Activated CD4-positive, alpha-beta memory T cell treated with anti-CD3 and anti-CD28 coated beads, Interleukin-2, amount 10 ng/mL, durations not matched to agents 7 days and 5 days (primary cell): ENCODE measurements at regions not wholly inside any gene's neighbourhood (a gene's known extent, or its start where the extent isn't known, plus 50 kb on each side); places are given as distances from the start of the nearest gene placed in this dataset.

ENCODE experiments used
- CTCF ChIA-PET: fragments of 350-600 bp; sonication (Branson Sonifier 250); formaldehyde crosslinking; loops from one replicate; lab custom pipeline; 2021; ENCODE audit warnings: antibody characterized with exemption, inconsistent platforms; lab: Charles Lee
- POLR2A ChIA-PET: fragments of 350-600 bp; sonication (Branson Sonifier 250); formaldehyde crosslinking; loops from one replicate; lab custom pipeline; 2021; ENCODE audit warnings: antibody characterized with exemption; lab: Charles Lee
- DNase-seq: peaks from one replicate; pipeline ENCODE4 v3.0.0-alpha.2; 2020
- H3K27ac Mint-ChIP-seq: one replicate; pipeline ENCODE4 v1.8.0; 2021; ENCODE audit warnings: mild to moderate bottlenecking, mixed read lengths
- H3K27me3 Mint-ChIP-seq: one replicate; pipeline ENCODE4 v1.8.0; 2021; ENCODE audit warnings: mixed read lengths
- H3K36me3 Mint-ChIP-seq: one replicate; pipeline ENCODE4 v1.8.0; 2021; ENCODE audit warnings: low read depth, mixed read lengths
- H3K4me1 Mint-ChIP-seq: one replicate; pipeline ENCODE4 v1.8.0; 2021; ENCODE audit warnings: mixed read lengths
- H3K4me3 Mint-ChIP-seq: one replicate; pipeline ENCODE4 v1.8.0; 2021; ENCODE audit warnings: mild to moderate bottlenecking, mixed read lengths
- H3K9me3 Mint-ChIP-seq: one replicate; pipeline ENCODE4 v1.8.0; 2021; ENCODE audit warnings: mixed read lengths

DNA sequence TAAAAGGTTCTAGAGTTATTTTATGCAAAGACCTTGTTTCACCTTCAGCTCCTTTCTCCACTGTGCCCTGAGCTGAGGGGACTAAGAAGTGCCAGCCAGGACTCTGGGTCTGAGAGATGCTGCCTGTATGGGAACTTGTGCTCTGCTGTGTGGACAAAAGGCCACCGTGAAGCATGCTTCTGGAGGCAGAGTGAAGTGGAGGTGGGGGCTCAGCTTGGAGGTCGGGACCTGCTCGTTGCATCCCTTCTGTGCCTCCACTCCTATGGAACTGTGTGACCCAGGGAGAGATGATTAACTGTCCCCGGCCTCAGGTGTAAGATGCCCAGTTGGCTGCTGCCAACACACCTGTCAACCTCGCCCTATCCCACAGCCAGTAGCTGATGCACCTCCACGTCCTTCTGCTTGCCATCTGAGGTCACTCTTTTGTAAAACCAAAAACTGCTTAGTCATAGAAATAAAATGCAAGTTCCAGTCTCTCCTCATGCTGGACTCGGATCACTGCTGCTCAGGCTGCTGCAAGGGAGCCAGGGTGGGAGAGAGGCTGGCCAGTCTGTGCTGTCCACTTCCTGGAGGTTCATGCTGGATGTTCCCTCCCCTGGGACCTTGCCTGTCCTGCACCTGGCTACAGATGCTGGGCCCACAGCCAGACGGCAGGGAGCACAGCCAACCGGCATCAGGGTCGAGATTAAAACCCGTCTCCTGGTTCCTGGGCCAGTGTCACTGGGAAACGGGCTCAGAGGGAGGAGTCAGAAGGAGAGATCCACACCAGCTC, 113.2 kb downstream of the ACKR3 start:
- Mint-ChIP-seq H3K27me3 (peaks cover 17% of the 10 kb centered on the region), H3K4me1 (no peaks in the 10 kb centered on the region), H3K36me3 (no peaks in the 10 kb centered on the region), H3K4me3 (no peak overlapping the region), H3K27ac (no peak overlapping the region), H3K9me3 (no peaks in the 10 kb centered on the region)
- ChIA-PET CTCF (no interaction called here), POLR2A (no interaction called here)
- DNase-seq: no peak

DNA sequence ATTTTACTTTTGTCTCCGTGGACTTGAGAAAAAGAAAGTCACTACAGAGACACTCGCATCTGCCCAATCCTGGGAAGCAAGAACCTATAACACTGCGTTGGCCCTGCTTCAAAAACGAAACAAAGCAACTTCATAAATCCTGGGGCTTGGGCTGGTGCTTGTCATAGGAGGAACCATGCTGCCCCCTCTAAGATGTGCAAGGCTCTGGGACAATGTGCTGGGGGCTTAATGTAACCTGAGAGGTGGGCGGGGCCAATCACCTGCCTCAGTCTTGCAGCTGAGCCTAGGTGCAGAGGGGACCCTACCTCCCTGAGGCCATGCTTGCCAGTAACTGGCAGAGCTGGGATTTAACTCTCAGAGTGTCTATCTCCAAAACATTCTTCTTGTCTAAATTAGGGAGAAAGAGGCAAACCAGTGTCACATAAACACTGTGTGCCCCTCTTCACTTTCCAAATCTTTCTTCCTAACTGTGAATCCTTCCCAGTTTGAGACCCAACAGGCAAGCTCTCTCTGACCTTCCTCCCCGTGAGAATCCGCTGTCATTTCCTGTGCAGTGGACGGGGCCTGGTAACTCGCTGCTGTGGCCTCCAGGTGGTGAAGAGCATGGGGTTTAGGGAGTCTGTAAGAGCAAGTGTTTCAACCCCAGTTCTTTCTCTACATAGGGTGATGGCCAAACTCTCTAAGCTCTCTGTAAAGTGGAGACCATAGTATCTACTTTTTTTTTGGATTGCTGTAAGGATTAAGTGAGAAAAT, 115.1 kb downstream of the ACKR3 start:
- H3K4me3 Mint-ChIP-seq: no peak overlapping the region
- CTCF ChIA-PET: interaction anchor here (0.6 kb wide), 1 partner anchor 33 kb away, joined by 3 read pairs; no protein-coding TSS in a partner anchor

DNA sequence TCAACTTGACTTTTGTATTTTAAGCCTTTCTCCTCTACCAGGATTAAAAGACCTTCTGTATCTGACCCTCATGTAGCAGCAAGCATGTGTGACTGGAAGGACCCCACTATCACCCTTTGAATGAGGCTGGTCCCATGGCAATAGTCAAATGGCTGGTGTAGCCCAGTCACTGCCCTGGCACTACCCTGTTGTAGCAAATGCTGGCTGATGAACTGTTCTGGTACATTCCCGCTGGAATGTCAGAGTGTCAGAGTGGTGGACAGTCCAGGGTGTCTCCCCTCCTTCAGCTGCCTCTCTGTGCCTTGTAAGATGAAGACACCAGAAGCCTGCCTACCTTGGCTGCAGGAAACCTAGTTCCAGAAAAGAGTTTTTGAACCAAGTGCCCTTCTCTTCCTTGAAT, 115.7 kb downstream of the ACKR3 start:
- H3K4me1 Mint-ChIP-seq: no peaks in the 10 kb centered on the region
- H3K36me3 Mint-ChIP-seq: no peaks in the 10 kb centered on the region
- H3K4me3 Mint-ChIP-seq: no peak overlapping the region
- H3K27me3 Mint-ChIP-seq: peaks cover 13% of the 10 kb centered on the region
- no peaks in the 10 kb centered on the region for H3K9me3 Mint-ChIP-seq
- ChIA-PET POLR2A (no interaction called here), CTCF (interaction anchor here (0.6 kb wide), 1 partner anchor 34 kb away, joined by 3 read pairs; no protein-coding TSS in a partner anchor)
- DNase-seq: no peak
- no peak overlapping the region for H3K27ac Mint-ChIP-seq

More for the DNA sequence above, 115.1 kb downstream of the ACKR3 start:
- POLR2A ChIA-PET: no interaction called here
- no peaks in the 10 kb centered on the region for H3K9me3 Mint-ChIP-seq
- H3K27me3 Mint-ChIP-seq: peaks cover 13% of the 10 kb centered on the region
- no peaks in the 10 kb centered on the region for H3K4me1 Mint-ChIP-seq
- no peak overlapping the region for H3K27ac Mint-ChIP-seq
- no peaks in the 10 kb centered on the region for H3K36me3 Mint-ChIP-seq
- no peak for DNase-seq

DNA sequence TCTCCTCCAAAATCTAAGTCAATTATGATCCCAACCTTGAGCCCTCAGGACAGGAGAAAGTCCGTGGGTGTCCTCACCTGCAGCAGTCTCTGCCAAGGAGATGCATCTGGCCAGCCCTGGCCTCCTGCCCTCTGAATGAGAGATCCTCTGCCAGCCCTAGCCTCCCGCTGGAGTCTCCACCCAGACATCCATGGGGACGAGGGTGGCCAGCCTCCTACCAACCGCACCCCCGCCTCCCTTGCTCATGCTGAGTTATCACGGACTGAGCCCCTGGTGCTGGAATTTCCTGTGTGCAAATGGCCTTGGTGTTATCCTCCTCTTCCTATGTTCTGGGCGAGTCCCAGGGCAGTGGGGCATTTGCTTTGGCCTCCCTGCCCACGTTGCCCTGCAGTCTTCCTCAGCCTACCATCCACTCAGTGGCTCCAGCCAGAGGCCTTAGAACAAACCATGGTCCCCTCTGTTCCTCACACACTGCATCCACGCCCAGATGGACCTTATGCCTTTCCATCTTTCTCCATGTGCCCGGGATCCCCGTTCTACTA, 116.4 kb downstream of the ACKR3 start:
- ChIA-PET POLR2A (no interaction called here), CTCF (no interaction called here)
- Mint-ChIP-seq H3K4me1 (no peaks in the 10 kb centered on the region), H3K9me3 (no peaks in the 10 kb centered on the region), H3K27ac (no peak overlapping the region), H3K27me3 (peaks cover 12% of the 10 kb centered on the region), H3K36me3 (no peaks in the 10 kb centered on the region), H3K4me3 (no peak overlapping the region)
- no peak for DNase-seq

DNA sequence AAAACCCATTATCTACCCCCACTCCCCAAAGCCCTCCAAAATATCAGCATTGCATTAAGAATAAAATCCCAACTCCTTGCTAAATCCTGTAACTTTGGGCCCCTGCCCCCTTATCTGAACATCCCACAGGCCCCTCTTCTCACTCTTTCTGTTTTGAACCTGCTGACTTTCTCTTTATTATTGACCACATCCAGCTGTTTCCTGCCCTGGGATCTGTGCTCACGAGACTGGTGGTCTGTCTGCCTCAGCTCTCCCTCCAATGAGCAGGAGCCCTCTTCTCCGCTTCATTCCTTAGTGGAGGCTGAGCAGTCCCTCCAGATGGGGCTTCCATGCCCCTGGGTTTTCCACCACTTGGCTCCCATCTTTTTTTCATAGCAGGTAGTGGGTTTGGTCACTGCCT, 116.9 kb downstream of the ACKR3 start:
- Mint-ChIP-seq H3K36me3 (no peaks in the 10 kb centered on the region), H3K27me3 (peaks cover 12% of the 10 kb centered on the region), H3K9me3 (no peaks in the 10 kb centered on the region), H3K4me3 (no peak overlapping the region), H3K27ac (no peak overlapping the region), H3K4me1 (no peaks in the 10 kb centered on the region)
- ChIA-PET POLR2A (no interaction called here), CTCF (no interaction called here)
- no peak for DNase-seq

DNA sequence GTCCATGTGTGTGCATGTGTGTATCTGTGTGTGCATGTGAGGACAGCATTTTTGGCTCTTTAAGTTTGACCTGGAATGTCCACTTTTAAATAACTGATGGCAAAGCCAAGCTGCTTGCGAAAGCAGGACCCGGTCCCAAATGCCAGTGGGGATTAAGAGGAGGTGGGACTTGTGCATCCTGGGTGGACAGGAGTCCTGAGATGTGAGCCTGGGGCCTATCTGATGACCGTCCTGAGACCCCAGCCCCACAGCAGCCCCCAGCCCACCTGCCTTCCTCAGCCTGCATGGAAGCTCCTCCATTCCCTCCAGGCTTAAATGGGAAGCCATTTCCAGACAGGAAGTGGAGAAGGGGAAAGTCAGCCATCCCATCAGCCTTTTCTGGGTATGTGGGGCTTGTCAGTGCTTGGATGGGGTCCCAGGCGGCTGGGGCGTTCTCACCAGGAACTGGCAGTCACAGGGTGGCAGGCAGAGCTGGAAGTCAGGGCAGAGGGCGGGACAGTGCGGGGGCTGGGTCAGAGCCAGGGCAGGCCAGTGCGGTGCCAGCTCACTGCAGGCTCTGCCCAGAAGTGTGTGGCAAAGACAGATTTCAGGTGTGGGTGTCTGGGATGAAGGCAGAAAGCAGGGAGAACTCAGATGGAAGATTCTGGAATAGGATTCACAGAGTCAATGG, 117.8 kb downstream of the ACKR3 start:
- DNase-seq: no peak
- Mint-ChIP-seq H3K27ac (no peak overlapping the region), H3K27me3 (peaks cover 9% of the 10 kb centered on the region), H3K4me3 (no peak overlapping the region), H3K36me3 (no peaks in the 10 kb centered on the region), H3K9me3 (no peaks in the 10 kb centered on the region), H3K4me1 (no peaks in the 10 kb centered on the region)
- ChIA-PET CTCF (no interaction called here), POLR2A (no interaction called here)

DNA sequence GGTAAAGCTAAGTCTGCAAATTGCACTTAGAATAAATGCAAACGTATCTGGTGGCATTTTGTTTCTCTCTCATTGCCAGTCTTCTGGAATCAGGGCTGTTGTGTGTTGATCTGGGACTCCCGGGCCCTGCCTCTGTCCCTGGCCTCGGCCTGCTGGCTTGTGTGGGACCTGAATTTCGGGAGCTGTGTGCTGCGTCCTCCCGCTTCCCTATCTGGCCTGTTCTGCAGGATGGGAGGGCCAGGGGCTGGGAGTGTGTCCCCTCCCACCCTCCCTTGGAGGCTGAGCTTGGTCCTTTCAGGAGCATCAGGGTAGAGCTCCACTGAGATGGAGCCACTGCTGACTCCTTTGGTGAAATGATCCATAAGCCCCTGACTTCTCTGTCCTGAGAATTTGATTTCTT, 118.5 kb downstream of the ACKR3 start:
- no peak for DNase-seq
- Mint-ChIP-seq H3K27me3 (peaks cover 9% of the 10 kb centered on the region), H3K4me1 (no peaks in the 10 kb centered on the region), H3K9me3 (no peaks in the 10 kb centered on the region), H3K4me3 (no peak overlapping the region), H3K36me3 (no peaks in the 10 kb centered on the region), H3K27ac (no peak overlapping the region)
- ChIA-PET POLR2A (no interaction called here), CTCF (no interaction called here)

DNA sequence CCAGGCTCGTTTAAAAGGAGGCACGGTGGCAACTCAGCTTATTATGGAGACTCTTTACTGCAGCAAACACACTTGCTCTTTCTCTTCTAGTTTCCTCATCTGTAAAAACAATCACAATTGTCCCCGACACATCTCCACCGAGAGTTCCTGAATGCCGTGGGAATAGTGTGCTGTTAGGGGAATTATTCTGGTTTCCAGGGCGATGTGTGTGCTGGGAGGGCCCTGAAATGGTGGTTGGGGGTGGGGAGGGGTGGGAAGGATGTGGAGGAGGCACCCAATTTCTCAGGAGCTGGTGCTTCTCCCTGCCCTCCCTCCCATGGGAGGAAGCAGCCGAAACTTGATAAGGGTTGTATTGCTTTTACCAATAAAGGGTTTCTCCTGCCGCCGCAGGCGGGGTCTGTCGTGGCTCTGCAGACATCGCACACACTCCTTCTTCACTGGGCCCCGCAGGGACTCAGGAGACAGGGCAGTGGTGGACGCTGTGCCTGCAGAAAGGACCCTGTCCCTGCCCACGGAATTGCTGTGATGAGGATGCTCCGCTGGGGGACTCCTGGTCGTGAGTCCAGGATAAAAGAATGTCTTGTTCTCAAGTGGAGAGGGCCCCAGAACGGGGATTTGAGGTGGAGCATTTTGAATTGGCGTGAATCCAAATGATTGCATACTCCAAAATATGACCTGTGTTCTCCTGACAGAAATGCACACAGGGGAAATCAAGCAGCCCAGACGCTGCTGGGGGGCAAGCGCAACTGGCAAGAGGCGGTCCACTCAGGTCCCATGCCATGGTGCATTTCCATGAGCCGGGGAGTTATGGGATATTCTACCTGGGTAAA, 119.2 kb downstream of the ACKR3 start:
- Mint-ChIP-seq H3K9me3 (no peaks in the 10 kb centered on the region), H3K27me3 (peaks cover 9% of the 10 kb centered on the region), H3K4me1 (no peaks in the 10 kb centered on the region), H3K4me3 (no peak overlapping the region), H3K27ac (no peak overlapping the region), H3K36me3 (no peaks in the 10 kb centered on the region)
- ChIA-PET POLR2A (no interaction called here), CTCF (no interaction called here)
- DNase-seq: no peak

DNA sequence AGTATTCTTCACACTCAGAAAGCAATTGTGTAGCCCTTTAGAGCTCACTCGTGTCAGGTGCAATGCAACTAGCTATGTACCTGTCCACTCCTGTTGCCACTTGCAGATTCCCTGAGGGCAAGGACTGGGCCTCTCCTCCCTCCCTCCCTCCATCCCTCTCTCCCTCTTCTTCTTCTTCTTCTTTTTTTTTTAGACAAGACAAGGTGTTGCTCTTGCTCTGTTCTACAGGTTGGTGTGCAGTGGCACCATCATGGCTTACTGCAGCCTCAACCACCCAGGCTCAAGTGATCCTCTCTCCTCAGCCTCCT, 119.7 kb downstream of the ACKR3 start:
- POLR2A ChIA-PET: no interaction called here
- DNase-seq: no peak
- Mint-ChIP-seq H3K4me1 (no peaks in the 10 kb centered on the region), H3K36me3 (no peaks in the 10 kb centered on the region), H3K4me3 (no peak overlapping the region), H3K9me3 (no peaks in the 10 kb centered on the region), H3K27me3 (peaks cover 9% of the 10 kb centered on the region), H3K27ac (no peak overlapping the region)
- CTCF ChIA-PET: no interaction called here

DNA sequence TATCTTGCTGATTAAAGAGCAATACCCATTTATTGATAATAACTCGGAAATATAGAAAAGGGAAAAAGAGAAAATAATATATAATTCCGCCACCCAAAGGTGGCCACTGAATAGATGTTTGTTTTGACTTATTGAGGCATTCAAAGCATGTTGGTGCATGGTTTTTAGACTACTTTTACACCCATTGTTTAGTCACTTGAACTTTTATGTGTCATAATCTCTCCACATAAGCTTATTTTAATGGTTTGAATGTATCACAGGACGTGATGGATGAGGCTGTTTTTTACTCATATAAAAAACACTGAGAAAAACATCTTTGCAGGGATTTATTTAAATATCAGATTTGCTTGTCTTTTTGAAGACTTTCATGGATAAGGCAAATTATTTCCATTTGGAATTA, 120.4 kb downstream of the ACKR3 start:
- CTCF ChIA-PET: no interaction called here
- peaks cover 12% of the 10 kb centered on the region for H3K27me3 Mint-ChIP-seq
- DNase-seq: no peak
- POLR2A ChIA-PET: no interaction called here
- no peak overlapping the region for H3K4me3 Mint-ChIP-seq
- H3K36me3 Mint-ChIP-seq: no peaks in the 10 kb centered on the region
- no peaks in the 10 kb centered on the region for H3K9me3 Mint-ChIP-seq
- H3K4me1 Mint-ChIP-seq: no peaks in the 10 kb centered on the region
- no peak overlapping the region for H3K27ac Mint-ChIP-seq

DNA sequence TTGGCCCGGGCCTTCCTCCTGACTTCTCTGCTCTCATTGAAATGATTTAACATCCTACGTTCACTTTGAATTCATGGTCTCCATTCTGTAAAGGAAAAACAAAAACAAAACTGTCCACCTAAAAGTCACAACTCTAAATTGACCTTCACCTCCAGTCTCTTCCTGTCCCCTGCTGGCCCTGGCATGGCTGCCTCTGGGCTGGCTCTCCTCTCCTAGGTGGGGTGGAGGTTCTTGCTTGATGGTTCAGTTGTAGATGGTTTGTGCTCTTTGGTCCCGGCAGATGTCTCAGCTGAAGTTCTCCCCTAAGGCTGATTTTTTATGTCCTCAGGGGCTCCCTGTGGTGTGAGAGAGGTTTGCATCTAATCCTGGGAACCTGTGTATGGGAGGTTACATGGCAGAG, 121.1 kb downstream of the ACKR3 start:
- ChIA-PET POLR2A (no interaction called here), CTCF (no interaction called here)
- Mint-ChIP-seq H3K27me3 (peaks cover 13% of the 10 kb centered on the region), H3K4me3 (no peak overlapping the region), H3K27ac (no peak overlapping the region), H3K4me1 (no peaks in the 10 kb centered on the region), H3K9me3 (no peaks in the 10 kb centered on the region), H3K36me3 (no peaks in the 10 kb centered on the region)
- DNase-seq: no peak

DNA sequence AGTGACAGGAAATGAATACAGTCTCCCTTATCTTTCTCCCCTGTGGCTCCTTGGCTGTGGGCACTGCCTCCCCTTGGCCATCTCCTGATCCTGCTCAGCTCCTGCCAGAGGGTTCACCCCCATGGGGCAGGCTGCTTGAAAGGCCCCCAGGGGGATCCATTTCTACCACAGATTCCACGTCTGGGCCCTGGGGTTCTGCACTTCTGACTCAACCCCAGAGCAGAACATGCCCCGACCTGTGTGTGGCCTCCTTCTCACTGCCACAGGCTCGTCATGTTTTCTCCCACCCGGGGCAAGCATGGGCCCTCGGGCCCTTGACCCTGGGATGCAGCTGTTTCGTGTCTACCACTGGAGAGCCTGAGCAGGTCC, 122.2 kb downstream of the ACKR3 start:
- H3K36me3 Mint-ChIP-seq: no peaks in the 10 kb centered on the region
- DNase-seq: no peak
- no peaks in the 10 kb centered on the region for H3K4me1 Mint-ChIP-seq
- ChIA-PET CTCF (no interaction called here), POLR2A (no interaction called here)
- peaks cover 12% of the 10 kb centered on the region for H3K27me3 Mint-ChIP-seq
- no peak overlapping the region for H3K27ac Mint-ChIP-seq
- H3K9me3 Mint-ChIP-seq: no peaks in the 10 kb centered on the region
- H3K4me3 Mint-ChIP-seq: no peak overlapping the region

DNA sequence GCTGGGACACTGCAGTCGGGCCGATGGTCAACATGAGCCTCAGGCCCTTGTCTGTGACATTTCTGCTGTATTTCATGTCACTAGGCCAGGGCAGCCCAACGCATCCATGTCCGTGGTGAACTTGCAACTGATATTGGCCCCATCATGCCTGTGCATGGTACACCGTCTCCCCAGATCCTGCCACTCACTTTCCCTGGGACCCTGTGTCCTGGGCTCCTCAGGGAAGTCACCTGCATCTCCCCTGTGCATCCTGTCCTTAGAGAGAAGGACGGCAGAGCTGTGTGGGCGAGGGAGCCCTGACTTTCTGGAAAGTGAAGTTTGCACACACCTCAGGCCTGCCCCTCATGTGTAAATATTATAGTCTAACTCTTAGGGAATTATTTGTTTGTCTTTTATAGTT, 123.3 kb downstream of the ACKR3 start:
- CTCF ChIA-PET: no interaction called here
- H3K36me3 Mint-ChIP-seq: no peaks in the 10 kb centered on the region
- no peak overlapping the region for H3K27ac Mint-ChIP-seq
- H3K9me3 Mint-ChIP-seq: no peaks in the 10 kb centered on the region
- no peaks in the 10 kb centered on the region for H3K4me1 Mint-ChIP-seq
- POLR2A ChIA-PET: no interaction called here
- peaks cover 12% of the 10 kb centered on the region for H3K27me3 Mint-ChIP-seq
- no peak overlapping the region for H3K4me3 Mint-ChIP-seq
- no peak for DNase-seq
